Activated gamma-delta T cell (primary cell): ENCODE measurements at regions not wholly inside any gene's neighbourhood (a gene's known extent, or its start where the extent isn't known, plus 50 kb on each side); places are given as distances from the start of the nearest gene placed in this dataset.

Source experiments
- DNase-seq: peaks from one replicate; lab custom pipeline; 2025; lab: John Stamatoyannopoulos, UW

- no peak for DNase-seq
These were observed 458.5 kb downstream of the BRD1 start for GRCh38 chr22:49368976-49369725.

GRCh38 chr22:49368221-49368975 lies 459.3 kb downstream of the BRD1 start:
- no peak for DNase-seq

- DNase-seq = no peak
These were observed 460.5 kb downstream of the BRD1 start for GRCh38 chr22:49367041-49367697.

- no peak for DNase-seq
These were observed 461.2 kb downstream of the BRD1 start for GRCh38 chr22:49366437-49366836.

DNA sequence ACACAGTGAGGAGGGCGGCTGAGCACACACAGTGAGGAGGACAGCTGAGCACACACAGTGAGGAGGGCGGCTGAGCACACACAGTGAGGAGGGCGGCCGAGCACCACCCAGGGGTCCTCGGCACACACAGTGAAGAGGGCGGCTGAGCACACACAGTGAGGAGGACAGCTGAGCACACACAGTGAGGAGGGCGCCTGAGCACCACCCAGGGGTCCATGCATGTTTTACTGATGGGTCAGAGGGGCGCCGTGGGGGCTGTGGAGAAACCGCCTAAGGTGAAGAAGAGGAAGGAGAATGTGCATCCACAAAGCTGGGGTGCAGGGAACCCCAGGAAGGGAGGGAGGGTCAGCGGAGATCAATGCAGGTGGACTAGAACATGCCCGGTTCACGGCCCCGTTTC lies 461.8 kb downstream of the BRD1 start:
- DNase-seq = no peak

DNA sequence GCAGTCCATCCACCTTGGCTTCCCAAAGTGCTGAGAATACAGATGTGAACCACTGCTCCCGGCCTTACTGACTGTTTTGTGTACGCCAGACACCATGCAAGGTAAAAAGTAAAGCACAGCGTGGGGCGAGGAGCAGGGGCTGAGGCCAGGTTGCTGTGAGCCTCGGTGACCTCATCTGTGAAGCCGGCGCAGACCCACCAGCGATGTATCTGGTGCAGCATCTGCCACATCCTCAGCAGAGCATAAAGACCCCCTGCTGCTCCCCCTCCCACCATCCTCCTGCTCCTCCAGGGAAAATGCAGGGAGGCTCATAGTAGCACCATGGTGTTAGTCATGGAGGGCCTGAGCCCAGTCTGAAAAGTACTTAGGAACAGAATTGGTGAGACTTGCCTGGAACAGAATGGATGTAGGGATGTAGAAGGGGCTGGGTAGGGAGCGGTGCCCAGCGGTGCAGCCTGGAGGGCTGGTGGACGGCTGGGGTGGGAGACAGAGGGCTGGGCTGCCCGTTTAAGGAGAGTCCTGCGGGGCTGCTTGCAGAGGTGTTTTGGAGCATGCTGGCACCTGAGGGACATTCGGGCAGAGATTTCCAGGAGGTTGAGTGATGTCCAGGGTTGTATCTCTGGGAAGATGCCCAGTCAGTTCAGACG lies 462.4 kb downstream of the BRD1 start:
- no peak for DNase-seq

DNA sequence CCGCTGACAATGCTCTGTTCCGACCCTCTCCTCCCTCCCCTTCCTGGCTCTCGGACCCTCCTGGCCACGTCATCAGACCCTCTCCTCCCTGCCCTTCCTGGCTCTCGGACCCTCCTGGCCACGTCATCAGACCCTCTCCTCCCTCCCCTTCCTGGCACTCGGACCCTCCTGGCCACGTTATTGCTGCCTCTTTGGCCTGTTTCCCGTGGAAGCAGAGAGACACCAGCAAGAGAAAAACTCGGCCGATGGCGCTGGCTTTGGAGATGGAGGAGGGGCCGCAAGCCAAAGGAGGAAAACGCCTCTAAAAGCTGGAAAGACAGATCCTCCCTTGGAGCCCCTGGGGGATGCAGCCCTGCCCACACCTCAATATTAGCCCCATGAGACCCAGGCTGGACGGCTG lies 463.3 kb downstream of the BRD1 start:
- no peak for DNase-seq

DNA sequence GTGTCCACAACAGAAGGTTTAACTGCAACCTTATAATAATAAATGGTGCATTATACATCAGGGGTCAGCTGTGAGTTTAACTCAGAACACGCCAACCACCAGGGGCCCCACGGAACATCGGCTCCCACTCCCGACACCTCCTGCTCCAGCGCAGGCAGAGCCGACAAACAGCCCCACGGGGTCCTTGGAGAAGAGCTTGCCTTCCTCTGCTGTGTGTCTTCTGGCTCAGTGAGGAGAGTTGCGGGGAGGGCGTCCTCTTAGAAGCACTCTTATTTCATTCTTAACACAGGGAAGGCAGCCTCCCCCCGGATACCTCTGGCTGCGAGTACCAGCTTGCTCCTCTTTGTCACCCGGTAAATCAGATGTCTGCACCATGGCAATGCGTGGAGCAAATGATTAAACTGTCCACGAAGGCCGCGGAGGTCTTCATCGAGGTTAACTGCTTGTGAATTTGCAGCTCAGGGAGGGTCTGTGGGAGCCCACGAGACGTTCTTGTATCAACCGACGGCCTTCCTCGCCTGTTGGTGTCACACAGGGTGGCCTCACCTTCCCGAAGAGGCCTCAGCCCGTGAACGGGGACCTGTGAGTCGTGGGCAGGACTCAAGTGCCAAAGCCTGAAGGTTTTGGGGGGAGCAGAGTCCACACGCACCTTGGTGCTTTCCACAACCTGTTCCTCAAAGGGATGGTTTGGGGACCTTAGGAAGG lies 464.0 kb downstream of the BRD1 start:
- DNase-seq = no peak

DNA sequence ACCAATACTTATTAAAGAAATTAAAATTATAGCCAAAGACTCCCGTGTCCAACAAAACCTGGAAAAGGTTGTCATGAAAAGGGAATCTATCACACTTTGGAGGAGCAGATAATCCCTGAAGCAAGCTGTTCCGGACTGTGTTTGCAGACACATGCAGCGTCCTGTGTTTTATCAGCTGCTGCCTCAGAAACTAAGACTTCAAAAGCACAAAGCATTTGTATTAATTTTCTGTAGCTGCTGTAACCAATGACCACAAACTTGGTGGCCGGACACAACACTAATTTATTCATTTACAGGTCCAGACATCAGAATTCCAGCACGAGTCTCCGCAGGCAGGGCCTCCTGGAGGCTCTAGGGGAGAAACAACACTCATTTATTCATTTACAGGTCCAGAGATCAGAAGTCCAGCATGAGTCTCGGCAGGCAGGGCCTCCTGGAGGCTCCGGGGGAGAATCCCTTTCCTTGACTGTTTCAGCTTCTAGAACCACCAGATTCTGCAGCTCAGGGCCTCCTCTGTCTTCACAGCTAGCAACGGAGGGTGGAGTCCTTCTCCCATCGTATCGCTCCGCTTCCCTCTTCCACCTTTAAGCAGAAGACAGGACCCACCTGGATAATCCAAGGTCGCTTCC lies 465.3 kb downstream of the BRD1 start:
- DNase-seq = no peak

- no peak for DNase-seq
These were observed 466.5 kb downstream of the BRD1 start for GRCh38 chr22:49361164-49361563.

- no peak for DNase-seq
These were observed 466.9 kb downstream of the BRD1 start for GRCh38 chr22:49360746-49361145.

- no peak for DNase-seq
These were observed 468.6 kb downstream of the BRD1 start for GRCh38 chr22:49359076-49359475.

DNA sequence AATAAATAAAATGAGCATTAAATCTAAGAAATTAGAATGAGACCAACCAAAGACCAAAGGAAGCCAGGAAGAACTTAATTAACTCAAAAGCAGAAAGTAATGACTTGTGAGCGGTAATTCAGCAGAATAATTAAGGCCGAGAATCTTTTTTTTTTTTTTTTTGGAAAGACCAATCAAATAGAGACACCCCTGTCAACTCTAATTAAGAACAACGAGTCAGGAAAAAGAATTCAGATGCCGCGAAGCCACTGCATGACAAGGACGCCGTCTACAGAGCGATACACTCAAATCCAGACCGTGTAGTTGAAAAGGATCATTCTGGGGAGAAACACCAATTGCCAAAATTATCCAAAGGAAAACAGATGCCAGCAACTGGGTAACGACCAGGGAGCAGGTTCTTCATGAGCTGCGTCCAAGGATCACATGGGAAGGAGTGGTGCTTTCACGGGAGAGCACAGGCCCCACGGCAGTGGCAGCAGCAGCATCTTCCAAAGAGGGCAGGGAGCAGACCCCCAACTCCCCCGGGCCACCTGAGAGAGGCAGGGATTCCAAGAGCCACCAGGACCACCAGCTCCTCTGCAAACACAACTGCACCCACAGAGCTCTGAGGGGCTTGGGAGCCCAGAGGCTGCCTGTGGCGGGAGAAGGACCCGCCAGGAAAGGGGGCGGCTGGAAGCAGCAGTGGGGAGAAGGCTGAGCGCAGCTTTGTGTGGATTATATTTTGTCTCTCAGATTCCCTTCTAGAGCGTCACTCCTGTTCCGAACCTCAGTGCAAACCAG lies 469.8 kb downstream of the BRD1 start:
- no peak for DNase-seq

GRCh38 chr22:49356428-49356827 lies 471.2 kb downstream of the BRD1 start:
- no peak for DNase-seq

DNA sequence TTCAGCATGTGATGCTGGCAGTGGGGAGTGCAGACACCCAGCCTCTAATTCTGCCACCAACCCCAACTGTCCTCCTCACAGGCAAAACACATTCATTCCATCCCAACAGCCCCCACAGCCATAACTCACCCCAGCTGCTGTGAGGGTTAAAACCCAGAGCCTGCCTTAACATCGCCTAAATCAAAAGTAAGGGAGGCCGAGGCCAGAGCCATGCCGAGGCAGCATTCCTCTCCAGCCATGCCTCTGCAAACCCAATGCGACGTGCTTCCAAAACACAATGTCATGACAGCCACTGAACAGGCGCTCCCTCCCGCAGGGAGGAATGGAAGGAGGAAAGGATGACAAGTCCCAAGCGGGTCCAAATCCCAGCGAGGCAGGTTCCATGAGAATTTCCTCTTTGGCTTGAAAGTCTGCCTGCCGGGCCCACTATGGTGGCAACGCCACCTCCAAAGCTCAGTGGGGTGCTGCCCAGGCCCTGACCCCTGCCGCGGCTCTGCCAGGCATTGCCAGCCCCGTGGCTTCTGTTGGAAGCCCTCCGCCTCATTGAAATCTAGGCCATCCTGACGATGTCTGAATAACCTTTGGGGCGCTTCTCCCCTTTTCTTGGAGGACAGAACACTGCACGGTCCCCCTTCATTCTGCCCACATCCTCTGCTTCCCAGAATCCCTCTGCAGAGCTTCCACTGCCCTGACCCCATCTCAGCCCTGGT lies 472.3 kb downstream of the BRD1 start:
- DNase-seq = no peak

- no peak for DNase-seq
These were observed 473.0 kb downstream of the BRD1 start for GRCh38 chr22:49354516-49355210.

DNA sequence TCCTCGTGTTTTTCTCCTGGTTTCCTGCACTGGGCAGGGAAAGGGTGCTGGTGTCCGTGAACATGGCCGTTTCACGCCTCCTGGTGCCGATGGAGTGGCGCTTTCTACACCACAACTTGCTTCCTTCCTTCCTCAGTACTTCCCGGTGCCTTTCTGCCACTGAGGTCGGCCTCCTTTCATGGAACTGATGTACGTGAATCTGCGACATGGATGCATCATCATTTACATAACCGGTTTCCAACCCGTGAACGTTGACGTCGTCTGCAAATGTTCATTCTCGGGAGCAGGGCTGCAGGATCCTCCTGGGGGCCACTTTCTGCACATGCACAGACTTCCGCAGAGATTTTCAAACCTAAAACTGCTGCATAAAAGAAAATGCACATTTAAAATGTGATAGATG lies 474.4 kb downstream of the BRD1 start:
- DNase-seq = no peak

- DNase-seq = no peak
These were observed 475.1 kb downstream of the BRD1 start for GRCh38 chr22:49352361-49353169.
